BJ (cell line): ENCODE measurements at regions not wholly inside any gene's neighbourhood (a gene's known extent, or its start where the extent isn't known, plus 50 kb on each side); places are given as distances from the start of the nearest gene placed in this dataset.

ENCODE experiments used
- CTCF ChIA-PET: fragments of 350-600 bp; formaldehyde crosslinking; extraction: SDS; loops from one replicate; lab custom pipeline; 2021; ENCODE audit warnings: antibody characterized with exemption, inconsistent platforms; lab: Yijun Ruan, JAX
- POLR2A ChIA-PET: fragments of 300-600 bp; sonication (Branson Sonifier 250); formaldehyde crosslinking; extraction: SDS; loops from one replicate; lab custom pipeline; 2021; ENCODE audit warnings: antibody characterized with exemption; lab: Charles Lee
- DNase-seq: peaks from one replicate; pipeline ENCODE4 v3.0.0-alpha.2; 2011; ENCODE audit warnings: low read depth
- H3K27me3 ChIP-seq: 2 replicates; pipeline ENCODE4 v1.6.0; 2011; ENCODE audit warnings: low read length; ENCODE audit not compliant: control insufficient read depth, insufficient read depth
- H3K36me3 ChIP-seq: 2 replicates; pipeline ENCODE4 v1.5.1; 2011; ENCODE audit warnings: low read length; ENCODE audit not compliant: control insufficient read depth, insufficient read depth
- H3K4me3 ChIP-seq: 2 replicates; pipeline ENCODE4 v1.5.1; 2011; ENCODE audit warnings: low read depth, mild to moderate bottlenecking, control low read depth, low read length
- TF ChIP-seq, protein P1 (sequence below): IDR thresholded peaks from 2 replicates; pipeline ENCODE4 v1.5.1; 2011; ENCODE audit warnings: low read depth, mild to moderate bottlenecking, control low read depth, inconsistent platforms, low read length, moderate library complexity; ENCODE audit not compliant: insufficient read depth

DNA sequence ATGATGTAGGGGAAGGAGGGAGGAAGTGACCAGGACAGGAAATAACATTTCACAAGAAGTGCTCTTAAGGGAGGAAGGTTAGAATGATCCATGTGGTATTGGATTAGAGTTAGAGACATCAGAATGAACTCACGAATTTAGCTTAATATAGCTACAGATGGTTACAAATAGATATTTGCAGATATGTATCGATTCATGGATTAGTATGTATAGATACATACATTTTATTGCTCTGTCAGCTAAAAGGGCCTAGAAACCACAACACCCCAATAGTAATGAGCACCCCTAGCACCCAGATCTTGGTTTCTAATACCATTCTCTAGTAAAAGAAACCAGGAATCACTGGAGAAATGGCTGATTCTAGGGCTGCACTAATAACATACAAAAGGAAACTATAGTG is 59.6 kb upstream of the LTBP1 start:
- Histone ChIP-seq H3K27me3 (no peaks in the 10 kb centered on the region), H3K4me3 (no peak overlapping the region), H3K36me3 (no peaks in the 10 kb centered on the region)
- no peak for DNase-seq
- ChIA-PET CTCF (no interaction called here), POLR2A (no interaction called here)
- TF ChIP-seq, protein P1, sequence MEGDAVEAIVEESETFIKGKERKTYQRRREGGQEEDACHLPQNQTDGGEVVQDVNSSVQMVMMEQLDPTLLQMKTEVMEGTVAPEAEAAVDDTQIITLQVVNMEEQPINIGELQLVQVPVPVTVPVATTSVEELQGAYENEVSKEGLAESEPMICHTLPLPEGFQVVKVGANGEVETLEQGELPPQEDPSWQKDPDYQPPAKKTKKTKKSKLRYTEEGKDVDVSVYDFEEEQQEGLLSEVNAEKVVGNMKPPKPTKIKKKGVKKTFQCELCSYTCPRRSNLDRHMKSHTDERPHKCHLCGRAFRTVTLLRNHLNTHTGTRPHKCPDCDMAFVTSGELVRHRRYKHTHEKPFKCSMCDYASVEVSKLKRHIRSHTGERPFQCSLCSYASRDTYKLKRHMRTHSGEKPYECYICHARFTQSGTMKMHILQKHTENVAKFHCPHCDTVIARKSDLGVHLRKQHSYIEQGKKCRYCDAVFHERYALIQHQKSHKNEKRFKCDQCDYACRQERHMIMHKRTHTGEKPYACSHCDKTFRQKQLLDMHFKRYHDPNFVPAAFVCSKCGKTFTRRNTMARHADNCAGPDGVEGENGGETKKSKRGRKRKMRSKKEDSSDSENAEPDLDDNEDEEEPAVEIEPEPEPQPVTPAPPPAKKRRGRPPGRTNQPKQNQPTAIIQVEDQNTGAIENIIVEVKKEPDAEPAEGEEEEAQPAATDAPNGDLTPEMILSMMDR, result no peak

DNA sequence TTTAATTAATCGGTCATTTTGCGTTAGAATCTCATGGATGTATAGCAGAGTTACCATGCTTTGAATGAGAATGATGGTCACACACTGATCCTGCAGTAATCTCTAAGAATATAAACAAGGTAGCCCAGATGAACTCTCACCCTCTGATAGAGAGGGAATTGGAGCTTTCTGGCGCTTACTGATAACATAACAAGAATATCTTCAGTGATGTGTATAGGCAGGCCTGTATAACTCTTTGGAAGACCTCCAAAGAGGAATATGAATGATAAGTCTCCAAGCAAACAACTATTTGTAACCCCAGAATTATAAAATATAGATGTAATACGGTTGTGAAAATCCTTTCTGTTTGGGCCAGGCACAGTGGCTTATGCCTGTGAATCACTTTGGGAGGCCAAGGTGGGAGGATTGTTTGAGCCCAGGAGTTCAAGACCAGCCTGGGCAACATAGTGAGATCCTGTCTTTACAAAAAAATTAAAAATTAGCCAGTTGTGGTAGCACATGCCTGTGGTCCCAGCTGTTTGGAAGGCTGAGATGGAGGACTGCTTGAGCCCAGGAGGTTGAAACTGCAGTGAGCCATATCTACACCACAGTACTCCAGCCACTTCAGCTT is 52.5 kb upstream of the LTBP1 start:
- ChIA-PET POLR2A (no interaction called here), CTCF (interaction anchor here (1.0 kb wide), 1 partner anchor 10 kb away, joined by 3 read pairs; no protein-coding TSS in a partner anchor)
- Histone ChIP-seq H3K4me3 (no peak overlapping the region), H3K27me3 (0 out of 2 replicates have a peak, but pooled peaks cover 2% of the 10 kb centered on the region), H3K36me3 (no peaks in the 10 kb centered on the region)
- DNase-seq, result no peak
- TF ChIP-seq, protein P1, result no peak

DNA sequence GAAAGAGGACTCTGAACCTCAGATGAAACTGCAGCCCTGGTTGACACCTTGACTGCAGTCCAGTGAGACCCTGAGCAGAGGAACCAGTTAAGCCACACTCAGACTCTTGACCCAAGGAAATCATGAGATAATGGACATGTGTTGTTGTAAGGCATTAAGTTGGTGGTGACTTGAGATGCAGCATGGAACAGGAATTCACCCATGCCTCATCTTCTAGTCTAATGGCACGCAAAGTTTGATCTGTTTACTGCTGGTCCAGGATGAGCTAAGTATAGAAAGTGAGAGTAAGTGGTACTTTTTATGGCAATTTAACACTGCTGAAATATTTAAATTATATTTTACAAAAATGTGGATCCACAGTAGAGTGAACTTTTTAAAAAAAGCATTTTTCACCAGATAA is 51.3 kb upstream of the LTBP1 start:
- no peak for DNase-seq
- ChIA-PET CTCF (no interaction called here), POLR2A (no interaction called here)
- Histone ChIP-seq H3K36me3 (no peaks in the 10 kb centered on the region), H3K27me3 (peaks cover 4% of the 10 kb centered on the region; the same call in 1 of the 2 replicates), H3K4me3 (no peak overlapping the region)
- TF ChIP-seq, protein P1, result no peak
